Mesenchymal stem cell (in vitro differentiated cells and primary cell): ENCODE measurements at regions not wholly inside any gene's neighbourhood (a gene's known extent, or its start where the extent isn't known, plus 50 kb on each side); places are given as distances from the start of the nearest gene placed in this dataset.

Experiments
- DNase-seq: peaks from one replicate; pipeline ENCODE4 v3.0.0-alpha.2; 2013
- H2AFZ ChIP-seq: one replicate; pipeline ENCODE4 v1.6.1; 2013; ENCODE audit warnings: low read depth, mild to moderate bottlenecking, control low read depth, inconsistent platforms, low read length, moderate library complexity
- H2AK5ac ChIP-seq: 2 replicates; pipeline ENCODE4 v1.6.1; 2013; ENCODE audit warnings: low read length, moderate library complexity, mild to moderate bottlenecking, inconsistent platforms; ENCODE audit not compliant: severe bottlenecking
- H2BK120ac ChIP-seq: one replicate; pipeline ENCODE4 v1.6.1; 2013; ENCODE audit warnings: low read depth, mild to moderate bottlenecking, inconsistent platforms, low read length, moderate library complexity
- H2BK12ac ChIP-seq, 2 experiments: one replicate each; pipeline ENCODE4 v1.6.1; 2013; ENCODE audit warnings: inconsistent platforms in 2 of 2, low read length in 2 of 2, mild to moderate bottlenecking in 2 of 2, moderate library complexity in 2 of 2, control low read depth in 1 of 2
- H2BK15ac ChIP-seq: one replicate; pipeline ENCODE4 v1.6.1; 2013; ENCODE audit warnings: mild to moderate bottlenecking, low read depth, inconsistent platforms; ENCODE audit not compliant: poor library complexity, severe bottlenecking
- H2BK5ac ChIP-seq: 2 replicates; pipeline ENCODE4 v1.6.1; 2013; ENCODE audit warnings: low read depth, mild to moderate bottlenecking, low read length, control low read depth, inconsistent platforms; ENCODE audit not compliant: poor library complexity, severe bottlenecking
- H3K14ac ChIP-seq, 2 experiments: one replicate each; pipeline ENCODE4 v1.6.1; 2013; ENCODE audit warnings: inconsistent platforms in 2 of 2, low read length in 2 of 2, control low read depth in 1 of 2, mild to moderate bottlenecking in 1 of 2, moderate library complexity in 1 of 2
- H3K18ac ChIP-seq, 2 experiments: one replicate each; pipeline ENCODE4 v1.6.1; 2013; ENCODE audit warnings: inconsistent platforms in 2 of 2, low read length in 2 of 2, control low read depth in 1 of 2, low read depth in 1 of 2, mild to moderate bottlenecking in 1 of 2
- H3K23ac ChIP-seq, 2 experiments: one replicate each; pipeline ENCODE4 v1.6.1; 2013; ENCODE audit warnings: inconsistent platforms in 2 of 2, low read length in 2 of 2, mild to moderate bottlenecking in 2 of 2, moderate library complexity in 2 of 2, control low read depth in 1 of 2
- H3K27ac ChIP-seq: 2 replicates; pipeline ENCODE4 v1.5.1; 2013; ENCODE audit warnings: mild to moderate bottlenecking, moderate library complexity, low read length, control low read depth, inconsistent platforms; ENCODE audit not compliant: poor library complexity, severe bottlenecking
- H3K27me3 ChIP-seq, 2 experiments: 2 replicates each; pipeline versions ENCODE4 v1.6.1 to v1.7.0; 2013; ENCODE audit warnings: low read length in 2 of 2, mild to moderate bottlenecking in 2 of 2, moderate library complexity in 2 of 2, control low read depth in 1 of 2, inconsistent platforms in 1 of 2; ENCODE audit not compliant: control insufficient read depth in 1 of 2, insufficient read depth in 1 of 2
- H3K36me3 ChIP-seq, 2 experiments: 2 replicates each; pipeline versions ENCODE4 v1.6.1 to v1.7.0; 2013; ENCODE audit warnings: low read length in 2 of 2, control low read depth in 1 of 2, inconsistent platforms in 1 of 2, low read depth in 1 of 2, mild to moderate bottlenecking in 1 of 2; ENCODE audit not compliant: insufficient read depth in 2 of 2, control insufficient read depth in 1 of 2
- H3K4ac ChIP-seq, 2 experiments: one replicate each; pipeline ENCODE4 v1.6.1; 2013; ENCODE audit warnings: inconsistent platforms in 2 of 2, low read length in 2 of 2, mild to moderate bottlenecking in 2 of 2, moderate library complexity in 2 of 2, control low read depth in 1 of 2, low read depth in 1 of 2
- H3K4me1 ChIP-seq: 2 replicates; pipeline ENCODE4 v1.6.1; 2013; ENCODE audit warnings: low read depth, low read length, control low read depth; ENCODE audit not compliant: control insufficient read depth, insufficient read depth
- H3K4me2 ChIP-seq: 2 replicates; pipeline ENCODE4 v1.6.1; 2013; ENCODE audit warnings: low read length, mild to moderate bottlenecking, inconsistent platforms; ENCODE audit not compliant: poor library complexity, severe bottlenecking
- H3K4me3 ChIP-seq, 2 experiments: 2 replicates each; pipeline versions ENCODE4 v1.5.1 to v1.7.0; 2013; ENCODE audit warnings: low read length in 2 of 2, mild to moderate bottlenecking in 2 of 2, control low read depth in 1 of 2, low read depth in 1 of 2; ENCODE audit not compliant: insufficient read depth in 1 of 2
- H3K79me1 ChIP-seq: replicated peaks from 2 replicates; pipeline ENCODE4 v1.6.1; 2013; ENCODE audit warnings: mild to moderate bottlenecking, control low read depth, low read length, inconsistent platforms; ENCODE audit not compliant: poor library complexity, severe bottlenecking
- H3K9ac ChIP-seq: 2 replicates; pipeline ENCODE4 v1.7.0; 2013; ENCODE audit warnings: mild to moderate bottlenecking, low read length, moderate library complexity
- H3K9me3 ChIP-seq: 2 replicates; pipeline ENCODE4 v1.7.0; 2013; ENCODE audit warnings: mild to moderate bottlenecking, low read length; ENCODE audit not compliant: control insufficient read depth
- H4K8ac ChIP-seq: one replicate; pipeline ENCODE4 v1.6.1; 2013; ENCODE audit warnings: inconsistent platforms, mild to moderate bottlenecking, low read length, moderate library complexity
- H4K91ac ChIP-seq: one replicate; pipeline ENCODE4 v1.6.1; 2013; ENCODE audit warnings: mild to moderate bottlenecking, low read length, inconsistent platforms
- WGBS: methylation state at CpG from one replicate; pipeline ENCODE4 v1.1.7; 2013; ENCODE audit warnings: mixed read lengths; 5-methylcytosine and 5-hydroxymethylcytosine counted together

GRCh38 chr11:69229511-69229910 is 64.4 kb upstream of the MYEOV start:
- Histone ChIP-seq H3K27me3 (peaks cover 66 to 76% of the 10 kb centered on the region in 2 experiments), H3K18ac (no peak overlapping the region), H3K4me1 (no peaks in the 10 kb centered on the region), H3K36me3 (no peaks in the 10 kb centered on the region), H3K27ac (no peak overlapping the region), H3K4me3 (no peak overlapping the region), H3K14ac (no peak overlapping the region), H2BK120ac (no peak overlapping the region), H4K91ac (no peak overlapping the region), H2BK12ac (no peak overlapping the region), H2BK15ac (no peak overlapping the region), H3K79me1 (no peaks in the 10 kb centered on the region), H2BK5ac (no peak overlapping the region), H3K9me3 (peaks cover 21% of the 10 kb centered on the region), H3K9ac (no peak overlapping the region), H3K4ac (no peak overlapping the region), H3K4me2 (no peak overlapping the region), H4K8ac (no peak overlapping the region), H2AFZ (no peak overlapping the region), H2AK5ac (no peak overlapping the region), H3K23ac (no peak overlapping the region)
- WGBS = 76% methylated on average over 4 of the region's 4 CpGs
- DNase-seq = no peak

GRCh38 chr11:69230856-69231425 is 63.0 kb upstream of the MYEOV start:
- Histone ChIP-seq H2AK5ac (no peak overlapping the region), H3K79me1 (no peaks in the 10 kb centered on the region), H2AFZ (no peak overlapping the region)

GRCh38 chr11:69231466-69232018 is 62.4 kb upstream of the MYEOV start:
- Histone ChIP-seq H3K27ac (no peak overlapping the region), H2BK12ac (no peak overlapping the region), H3K4me2 (no peak overlapping the region), H2BK120ac (no peak overlapping the region), H3K4me3 (no peak overlapping the region), H4K91ac (no peak overlapping the region), H3K14ac (no peak overlapping the region), H3K18ac (no peak overlapping the region), H3K79me1 (no peaks in the 10 kb centered on the region), H3K9me3 (peaks cover 16% of the 10 kb centered on the region), H3K27me3 (peaks cover 72 to 74% of the 10 kb centered on the region in 2 experiments), H3K23ac (no peak overlapping the region), H2BK5ac (no peak overlapping the region), H2AK5ac (no peak overlapping the region), H3K36me3 (no peaks in the 10 kb centered on the region), H2BK15ac (no peak overlapping the region), H4K8ac (no peak overlapping the region), H3K4me1 (no peaks in the 10 kb centered on the region), H2AFZ (no peak overlapping the region), H3K4ac (no peak overlapping the region), H3K9ac (no peak overlapping the region)
- no peak for DNase-seq
- WGBS = 82% methylated on average over 9 of the region's 9 CpGs

More at GRCh38 chr11:69230856-69231425, 63.0 kb upstream of the MYEOV start:
- peaks cover 18% of the 10 kb centered on the region for H3K9me3 ChIP-seq
- no peak overlapping the region for H2BK15ac ChIP-seq
- no peak overlapping the region for H3K14ac ChIP-seq
- WGBS = 85% methylated on average over 9 of the region's 9 CpGs
- H3K27me3 ChIP-seq = peaks cover 76% of the 10 kb centered on the region in 2 experiments
- no peak overlapping the region for H3K23ac ChIP-seq
- H3K4ac ChIP-seq = no peak overlapping the region
- H3K18ac ChIP-seq = no peak overlapping the region
- H3K4me3 ChIP-seq = no peak overlapping the region
- H4K91ac ChIP-seq = no peak overlapping the region
- no peaks in the 10 kb centered on the region for H3K36me3 ChIP-seq
- no peak for DNase-seq
- H4K8ac ChIP-seq = no peak overlapping the region
- H3K9ac ChIP-seq = no peak overlapping the region
- no peak overlapping the region for H2BK5ac ChIP-seq
- H3K27ac ChIP-seq = no peak overlapping the region
- no peak overlapping the region for H2BK120ac ChIP-seq
- H3K4me2 ChIP-seq = no peak overlapping the region
- H3K4me1 ChIP-seq = no peaks in the 10 kb centered on the region
- H2BK12ac ChIP-seq = no peak overlapping the region

GRCh38 chr11:69232821-69233743 is 60.9 kb upstream of the MYEOV start:
- peaks cover 60 to 65% of the 10 kb centered on the region in 2 experiments for H3K27me3 ChIP-seq
- 92% methylated on average over 19 of the region's 19 CpGs for WGBS

More at GRCh38 chr11:69232821-69233743, 60.9 kb upstream of the MYEOV start:
- DNase-seq = no peak
- H3K18ac ChIP-seq = no peak overlapping the region
- no peak overlapping the region for H2AFZ ChIP-seq
- H3K79me1 ChIP-seq = no peaks in the 10 kb centered on the region
- H2AK5ac ChIP-seq = no peak overlapping the region
- no peak overlapping the region for H4K8ac ChIP-seq
- no peak overlapping the region for H3K14ac ChIP-seq
- H3K9ac ChIP-seq = no peak overlapping the region
- peaks cover 4% of the 10 kb centered on the region for H3K9me3 ChIP-seq
- no peak overlapping the region for H3K4me2 ChIP-seq
- H3K4ac ChIP-seq = no peak overlapping the region
- no peak overlapping the region for H3K4me3 ChIP-seq
- H3K4me1 ChIP-seq = no peaks in the 10 kb centered on the region
- H3K36me3 ChIP-seq = no peaks in the 10 kb centered on the region
- no peak overlapping the region for H4K91ac ChIP-seq
- no peak overlapping the region for H2BK5ac ChIP-seq
- H3K23ac ChIP-seq = no peak overlapping the region
- H3K27ac ChIP-seq = no peak overlapping the region
- no peak overlapping the region for H2BK120ac ChIP-seq
- no peak overlapping the region for H2BK15ac ChIP-seq
- H2BK12ac ChIP-seq = no peak overlapping the region
